Effector memory CD8-positive, alpha-beta T cell (primary cell): ENCODE measurements at regions not wholly inside any gene's neighbourhood (a gene's known extent, or its start where the extent isn't known, plus 50 kb on each side); places are given as distances from the start of the nearest gene placed in this dataset.

Source experiments
- ATAC-seq: fragments of 150-1000 bp; cut with Tn5 transposase; replicated peaks from 2 replicates; pipeline ENCODE4 v1.10.0; 2021; ENCODE audit warnings: mild to moderate bottlenecking, moderate library complexity
- DNase-seq, 3 experiments: peaks; one replicate each; pipeline ENCODE4 v3.0.0; 2021
- H3K27ac Mint-ChIP-seq, 2 donors: one replicate each; pipeline ENCODE4 v1.8.0; 2022; ENCODE audit warnings: mild to moderate bottlenecking in 2 of 2, mixed read lengths in 2 of 2, moderate library complexity in 2 of 2
- H3K27me3 Mint-ChIP-seq, 2 donors: one replicate each; pipeline ENCODE4 v1.8.0; 2022; ENCODE audit warnings: mixed read lengths in 2 of 2
- H3K36me3 Mint-ChIP-seq: one replicate; pipeline ENCODE4 v1.8.0; 2022; ENCODE audit warnings: mild to moderate bottlenecking, moderate library complexity, mixed read lengths; ENCODE audit not compliant: insufficient read depth
- H3K4me1 Mint-ChIP-seq, 2 donors: one replicate each; pipeline ENCODE4 v1.8.0; 2022; ENCODE audit warnings: low read depth in 2 of 2, mixed read lengths in 2 of 2
- H3K4me3 Mint-ChIP-seq, 2 donors: one replicate each; pipeline ENCODE4 v1.8.0; 2022; ENCODE audit warnings: mild to moderate bottlenecking in 2 of 2, mixed read lengths in 2 of 2, moderate library complexity in 2 of 2
- H3K9me3 Mint-ChIP-seq, 2 donors: one replicate each; pipeline ENCODE4 v1.8.0; 2022; ENCODE audit warnings: mixed read lengths in 2 of 2

DNA sequence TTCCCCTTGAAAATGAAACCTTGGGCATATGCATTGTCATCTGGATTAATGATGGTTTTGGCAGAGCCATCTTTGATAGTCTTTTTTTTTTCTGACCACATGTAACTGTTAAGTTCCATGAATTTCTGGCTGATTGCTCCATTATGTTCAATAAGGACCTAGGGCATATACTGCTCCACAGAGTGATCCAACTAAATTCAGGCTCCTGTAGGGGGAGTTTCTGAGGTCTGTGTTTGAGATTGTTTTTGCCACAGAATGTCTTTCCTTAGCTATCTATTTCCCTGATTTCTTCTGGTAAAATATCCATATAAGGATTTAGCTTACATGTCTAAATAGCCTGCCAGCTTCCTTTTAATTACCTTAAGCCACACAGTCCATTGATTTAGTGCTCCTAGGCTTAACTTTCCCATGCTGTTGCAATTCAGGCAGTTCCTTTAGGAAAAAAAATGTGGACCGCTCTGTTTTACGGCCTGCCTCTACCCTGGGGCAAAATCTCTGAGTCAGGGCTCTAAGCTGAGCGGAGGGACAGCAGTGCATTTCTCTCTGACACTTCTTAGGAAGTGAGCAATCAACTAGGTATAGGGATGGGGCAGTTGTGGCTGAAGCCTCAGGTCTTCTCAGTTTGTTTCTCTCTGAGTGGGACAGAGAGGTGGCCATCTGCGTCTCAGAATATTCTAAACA is 796.2 kb downstream of the NR2F2 start:
- DNase-seq (no peak), ATAC-seq (no peak)
- Mint-ChIP-seq H3K36me3 (no peaks in the 10 kb centered on the region), H3K27me3 (no peaks in the 10 kb centered on the region), H3K4me3 (no peak overlapping the region), H3K9me3 (peaks cover 4 to 8% of the 10 kb centered on the region in 2 donors), H3K4me1 (no peaks in the 10 kb centered on the region), H3K27ac (no peak overlapping the region)

DNA sequence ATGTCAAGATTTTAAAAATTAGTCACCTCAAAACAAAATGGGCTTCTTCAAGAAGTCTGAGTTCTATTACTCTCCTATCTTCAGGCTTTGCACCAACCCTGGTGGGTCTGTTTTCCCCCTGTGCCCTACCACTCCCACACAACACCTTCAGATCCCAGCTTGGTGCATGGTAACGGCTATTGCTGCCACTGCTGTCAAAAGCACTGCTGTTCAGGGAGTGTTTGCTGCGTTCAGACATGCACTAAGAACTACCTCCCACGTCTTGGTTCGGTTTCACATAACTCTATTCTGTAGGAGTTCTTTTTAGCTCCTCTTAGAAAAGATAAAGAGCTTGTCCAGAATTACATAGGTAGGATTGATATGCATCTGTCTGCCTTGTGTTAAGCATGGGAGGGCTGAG is 799.2 kb downstream of the NR2F2 start:
- Mint-ChIP-seq H3K4me1 (no peaks in the 10 kb centered on the region), H3K27me3 (no peaks in the 10 kb centered on the region), H3K27ac (no peak overlapping the region), H3K36me3 (no peaks in the 10 kb centered on the region), H3K9me3 (peaks cover 12 to 22% of the 10 kb centered on the region in 2 donors), H3K4me3 (no peak overlapping the region)
- DNase-seq (no peak), ATAC-seq (no peak)

DNA sequence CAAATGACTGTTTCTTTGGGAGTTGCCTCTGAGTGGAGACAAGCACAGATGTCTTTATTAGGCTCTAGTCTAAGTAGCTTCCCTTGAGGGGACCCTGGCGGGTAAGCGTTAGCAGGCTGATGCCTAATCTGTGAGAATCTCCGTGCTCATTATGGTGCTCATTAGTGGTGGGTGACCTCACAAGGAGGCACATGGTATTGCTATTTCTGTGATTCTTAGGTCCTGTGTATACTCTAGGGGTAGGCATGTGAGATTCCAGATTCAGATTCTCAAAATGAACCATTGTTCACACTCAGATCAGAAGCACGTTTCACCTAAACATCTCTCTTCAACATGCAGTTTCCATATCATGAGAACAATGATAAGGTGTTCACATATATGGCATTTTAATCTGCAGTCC is 809.7 kb downstream of the NR2F2 start:
- Mint-ChIP-seq H3K4me3 (no peak overlapping the region), H3K27ac (no peak overlapping the region), H3K4me1 (no peaks in the 10 kb centered on the region), H3K36me3 (no peaks in the 10 kb centered on the region), H3K27me3 (no peaks in the 10 kb centered on the region), H3K9me3 (peaks cover 2 to 23% of the 10 kb centered on the region in 2 donors)
- no peak for ATAC-seq
- DNase-seq = no peak

DNA sequence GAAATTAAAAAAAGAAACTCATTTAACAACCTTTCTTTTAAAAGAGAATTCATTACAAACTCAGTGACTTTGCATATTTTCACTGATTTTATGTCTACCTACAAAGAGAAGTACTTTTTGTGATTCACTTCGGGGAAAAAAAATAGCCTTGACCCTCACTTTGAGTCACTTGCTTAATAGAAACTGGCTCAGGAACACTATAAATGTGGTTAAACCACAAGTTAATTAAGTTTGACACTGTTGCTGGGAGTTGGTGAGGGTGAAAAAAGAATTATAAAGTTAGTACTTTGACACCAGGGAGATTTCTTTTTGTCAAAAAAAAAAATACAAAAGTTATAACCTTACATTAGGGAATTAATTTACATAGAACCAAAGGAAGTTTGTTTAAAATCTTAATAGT is 810.9 kb downstream of the NR2F2 start:
- Mint-ChIP-seq H3K9me3 (peaks cover 0 to 17% of the 10 kb centered on the region in 2 donors), H3K36me3 (no peaks in the 10 kb centered on the region), H3K4me3 (no peak overlapping the region), H3K27me3 (no peaks in the 10 kb centered on the region), H3K27ac (no peak overlapping the region), H3K4me1 (no peaks in the 10 kb centered on the region)
- DNase-seq (no peak), ATAC-seq (no peak)

DNA sequence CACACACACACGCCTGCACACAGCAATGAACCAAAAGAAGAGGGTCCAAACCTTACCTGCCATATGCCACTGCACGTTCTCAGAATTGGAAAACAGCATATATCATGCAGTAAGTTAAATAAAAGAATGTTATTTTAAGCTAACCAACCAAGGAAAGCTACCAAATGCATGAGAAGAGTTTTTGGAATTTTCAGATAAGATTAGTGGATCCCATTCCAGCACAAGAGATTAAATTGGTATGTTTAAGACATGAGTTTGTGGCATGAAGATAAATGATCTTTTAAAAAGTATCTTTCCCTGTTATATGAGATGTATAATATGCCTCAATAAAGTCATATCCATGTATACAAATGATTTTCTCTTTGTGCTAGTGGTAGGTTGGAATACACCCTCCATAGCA is 811.4 kb downstream of the NR2F2 start:
- no peaks in the 10 kb centered on the region for H3K27me3 Mint-ChIP-seq
- no peaks in the 10 kb centered on the region for H3K4me1 Mint-ChIP-seq
- no peak overlapping the region for H3K27ac Mint-ChIP-seq
- H3K36me3 Mint-ChIP-seq = no peaks in the 10 kb centered on the region
- no peak for ATAC-seq
- H3K4me3 Mint-ChIP-seq = no peak overlapping the region
- peaks cover 0 to 16% of the 10 kb centered on the region in 2 donors for H3K9me3 Mint-ChIP-seq
- DNase-seq = no peak

DNA sequence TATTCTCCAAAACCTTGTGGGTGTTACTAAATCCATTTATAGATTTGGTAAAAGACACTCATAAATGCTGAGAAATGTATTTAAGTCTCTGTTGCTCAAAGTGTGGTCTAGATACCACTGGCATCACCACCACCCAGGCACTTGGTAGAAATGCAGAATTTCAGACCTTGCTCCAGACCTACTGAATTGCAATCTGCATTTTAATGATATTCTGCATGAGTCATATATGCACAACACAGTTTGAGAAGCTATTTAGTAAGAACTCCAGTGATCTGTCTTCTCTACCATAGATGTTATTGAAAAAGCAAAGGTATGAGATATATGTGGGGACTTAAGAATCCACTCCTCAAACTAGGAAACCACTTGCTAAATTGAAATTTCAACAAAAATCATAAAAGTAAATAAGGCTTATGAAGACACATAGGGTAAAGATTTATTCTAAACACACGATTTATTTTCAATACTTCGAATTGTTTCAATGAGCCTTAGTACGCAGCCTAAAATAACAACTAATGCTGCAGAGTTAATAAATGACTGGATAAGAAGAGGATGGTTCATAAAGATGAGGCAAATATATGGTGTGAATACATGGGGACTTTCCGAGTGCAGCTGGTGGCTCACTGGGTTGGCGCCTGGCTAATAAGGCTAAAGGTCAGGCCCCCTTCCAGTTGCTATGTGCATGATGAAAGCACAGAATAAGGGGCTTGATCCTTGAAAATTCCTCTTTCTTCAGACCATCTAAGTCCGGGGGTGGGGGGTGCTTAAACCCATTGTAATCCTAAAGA is 813.3 kb downstream of the NR2F2 start:
- ATAC-seq (no peak), DNase-seq (no peak)
- no peaks in the 10 kb centered on the region for H3K4me1 Mint-ChIP-seq
- H3K27me3 Mint-ChIP-seq = no peaks in the 10 kb centered on the region
- H3K4me3 Mint-ChIP-seq = no peak overlapping the region
- H3K9me3 Mint-ChIP-seq = peaks cover 3 to 6% of the 10 kb centered on the region in 2 donors
- H3K27ac Mint-ChIP-seq = no peak overlapping the region
- H3K36me3 Mint-ChIP-seq = no peaks in the 10 kb centered on the region

DNA sequence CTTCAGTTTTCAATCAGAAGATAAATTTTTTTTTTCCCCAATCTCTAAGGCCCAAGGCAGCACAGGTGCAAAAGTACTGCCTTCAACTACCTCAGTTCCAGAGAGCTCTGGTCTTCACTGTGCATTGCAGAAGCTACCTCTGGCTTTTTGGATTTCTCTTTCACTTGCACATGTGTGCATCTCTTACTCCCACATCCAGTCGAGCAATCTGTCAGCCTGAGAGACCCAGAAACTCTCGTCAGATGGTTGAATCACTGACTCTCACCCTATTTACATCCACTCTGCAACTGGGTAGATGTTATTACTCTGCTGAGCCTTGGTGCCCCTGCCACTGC is 813.8 kb downstream of the NR2F2 start:
- Mint-ChIP-seq H3K4me1 (no peaks in the 10 kb centered on the region), H3K36me3 (no peaks in the 10 kb centered on the region), H3K27ac (no peak overlapping the region), H3K9me3 (peaks cover 3 to 6% of the 10 kb centered on the region in 2 donors), H3K4me3 (no peak overlapping the region), H3K27me3 (no peaks in the 10 kb centered on the region)
- no peak for DNase-seq
- no peak for ATAC-seq

DNA sequence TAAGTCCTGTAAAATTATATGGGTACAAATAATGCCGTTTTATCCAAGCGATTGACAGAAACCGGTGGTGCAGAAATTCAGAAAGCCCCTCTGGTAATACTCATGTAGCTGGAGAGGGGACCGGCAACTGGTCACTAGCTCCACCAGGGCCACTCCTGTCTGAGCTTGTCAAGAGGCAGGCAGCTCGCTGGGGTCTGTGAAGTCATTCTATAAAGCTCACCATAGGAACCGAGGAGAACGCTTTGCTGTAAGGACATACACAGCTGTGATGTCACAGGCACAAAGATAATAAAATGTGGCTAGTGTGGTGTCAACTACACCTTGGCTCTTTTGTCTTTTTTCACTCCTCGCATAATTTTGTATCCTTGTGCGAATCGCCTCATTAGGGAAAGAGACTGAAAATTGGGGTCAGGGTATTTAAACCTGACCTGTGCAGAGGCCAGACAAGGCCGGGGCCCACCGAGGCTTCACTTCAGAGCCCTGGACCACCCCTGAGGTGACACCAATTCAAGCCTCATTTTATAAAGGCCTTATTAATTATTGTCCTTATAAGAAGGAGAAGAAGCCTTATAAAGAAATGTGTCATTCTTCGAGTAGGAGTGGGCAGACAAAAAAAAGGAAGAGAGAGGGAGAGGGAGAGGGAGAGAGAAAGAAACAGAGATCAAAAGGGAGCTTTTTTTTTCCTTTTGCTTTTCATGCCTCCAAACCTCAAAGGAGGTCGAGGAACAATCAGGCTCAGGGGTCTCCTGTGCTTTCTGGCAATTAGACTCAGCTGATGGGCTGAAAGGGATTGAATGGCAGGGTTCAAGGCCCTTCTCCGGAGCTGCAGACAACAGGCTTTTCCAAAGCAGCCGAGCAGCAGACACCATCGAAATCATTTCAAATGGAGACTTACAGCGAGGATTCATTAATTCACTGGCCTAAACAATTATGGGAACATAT is 813.3 kb upstream of the ARRDC4 start:
- DNase-seq (no peak), ATAC-seq (no peak)
- H3K4me3 Mint-ChIP-seq = no peak overlapping the region
- H3K27ac Mint-ChIP-seq = no peak overlapping the region
- no peaks in the 10 kb centered on the region for H3K4me1 Mint-ChIP-seq
- H3K27me3 Mint-ChIP-seq = no peaks in the 10 kb centered on the region
- no peaks in the 10 kb centered on the region for H3K36me3 Mint-ChIP-seq
- H3K9me3 Mint-ChIP-seq = peaks cover 5 to 6% of the 10 kb centered on the region in 2 donors

DNA sequence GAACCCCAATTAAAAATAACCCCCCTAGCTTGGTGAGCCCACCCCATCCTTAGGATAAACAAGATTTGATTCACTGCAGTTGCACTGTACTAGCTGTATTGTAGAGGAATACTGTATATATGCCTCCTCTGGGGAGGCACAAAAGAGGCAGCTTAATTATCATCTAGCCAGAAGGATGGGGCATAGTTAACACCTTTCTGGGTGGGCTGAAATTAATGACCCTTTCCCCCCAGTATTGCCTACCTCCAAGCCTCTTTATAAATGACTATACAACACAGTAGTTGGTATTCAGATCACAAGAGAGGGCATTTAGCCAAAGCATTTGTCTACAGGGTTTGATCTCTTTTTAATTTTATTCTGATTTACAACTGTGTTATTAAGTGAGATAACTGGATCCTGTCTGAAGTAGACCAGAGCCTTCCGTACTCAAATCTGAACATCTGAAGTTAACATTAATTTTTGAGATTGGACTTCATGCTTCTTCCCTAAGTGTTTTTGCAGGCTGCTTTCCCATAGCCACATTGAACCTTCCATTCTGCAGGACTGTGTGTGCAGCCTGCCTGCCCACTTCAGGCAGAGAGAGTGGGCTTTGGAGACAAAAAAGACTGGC is 807.0 kb upstream of the ARRDC4 start:
- Mint-ChIP-seq H3K36me3 (no peaks in the 10 kb centered on the region), H3K27me3 (no peaks in the 10 kb centered on the region), H3K4me1 (no peaks in the 10 kb centered on the region), H3K9me3 (peaks cover 0 to 5% of the 10 kb centered on the region in 2 donors), H3K27ac (no peak overlapping the region), H3K4me3 (no peak overlapping the region)
- no peak for DNase-seq
- ATAC-seq = no peak

DNA sequence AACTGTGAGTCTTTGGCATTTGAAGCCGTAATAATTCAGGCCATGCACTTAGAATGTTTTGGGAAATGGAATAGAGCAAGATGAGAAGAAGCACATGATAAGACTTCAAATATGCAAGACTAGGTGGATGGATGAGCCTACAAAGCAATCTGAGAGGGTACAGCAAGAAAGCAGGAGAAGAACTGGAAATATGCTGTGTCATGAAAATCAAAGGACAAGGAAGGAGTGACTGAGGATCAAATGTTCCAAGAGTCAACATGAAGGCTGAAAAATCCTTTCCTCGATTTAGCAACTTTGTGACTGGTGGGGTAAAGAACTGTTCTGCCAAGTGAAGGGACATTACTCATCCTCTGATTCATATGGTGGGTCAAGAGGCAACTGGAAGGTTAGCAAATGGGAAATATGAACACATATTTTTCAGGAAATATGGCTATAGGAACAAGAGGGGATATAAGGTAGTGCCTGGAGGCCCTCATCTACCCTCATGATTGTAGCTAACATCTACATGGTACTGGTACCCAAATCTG is 803.7 kb upstream of the ARRDC4 start:
- H3K9me3 Mint-ChIP-seq = peaks cover 0 to 3% of the 10 kb centered on the region in 2 donors
- ATAC-seq (no peak), DNase-seq (no peak)
- no peaks in the 10 kb centered on the region for H3K27me3 Mint-ChIP-seq
- no peak overlapping the region for H3K27ac Mint-ChIP-seq
- no peaks in the 10 kb centered on the region for H3K36me3 Mint-ChIP-seq
- H3K4me1 Mint-ChIP-seq = no peaks in the 10 kb centered on the region
- H3K4me3 Mint-ChIP-seq = no peak overlapping the region

DNA sequence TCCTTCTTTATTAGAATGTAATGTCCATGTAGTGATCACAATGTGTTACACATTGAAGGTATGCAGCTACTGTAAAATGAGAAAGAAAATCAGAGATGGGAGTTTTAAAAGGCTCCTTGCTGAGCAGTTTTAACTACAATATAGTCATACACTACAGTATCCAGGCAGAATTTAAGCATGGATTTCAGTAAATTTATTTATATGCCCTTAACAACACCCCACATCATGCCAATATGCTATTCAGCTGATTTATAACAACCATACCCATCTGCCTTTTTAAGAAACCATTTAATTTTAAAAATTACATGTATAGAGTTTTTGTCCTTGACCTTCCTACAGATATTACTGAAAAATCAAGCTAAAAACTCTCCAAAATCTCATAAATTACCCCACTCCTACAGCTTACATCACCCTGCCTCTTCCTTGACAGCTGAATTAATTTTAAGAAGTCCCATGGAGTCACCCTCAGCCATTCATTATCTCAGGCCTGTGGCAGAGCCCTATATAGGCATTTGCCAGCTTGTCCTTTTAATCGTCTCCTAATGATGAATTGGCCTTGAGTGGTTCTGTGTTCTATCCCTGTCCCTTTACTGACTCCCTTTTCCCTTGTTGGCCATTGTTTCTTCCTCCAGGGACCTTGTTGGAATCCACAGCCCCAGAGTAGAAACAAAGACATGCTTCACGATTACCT is 797.6 kb upstream of the ARRDC4 start:
- H3K27me3 Mint-ChIP-seq = no peaks in the 10 kb centered on the region
- H3K4me1 Mint-ChIP-seq = no peaks in the 10 kb centered on the region
- ATAC-seq (no peak), DNase-seq (no peak)
- no peak overlapping the region for H3K27ac Mint-ChIP-seq
- H3K4me3 Mint-ChIP-seq = no peak overlapping the region
- no peaks in the 10 kb centered on the region for H3K36me3 Mint-ChIP-seq
- H3K9me3 Mint-ChIP-seq = peaks cover 5 to 6% of the 10 kb centered on the region in 2 donors

DNA sequence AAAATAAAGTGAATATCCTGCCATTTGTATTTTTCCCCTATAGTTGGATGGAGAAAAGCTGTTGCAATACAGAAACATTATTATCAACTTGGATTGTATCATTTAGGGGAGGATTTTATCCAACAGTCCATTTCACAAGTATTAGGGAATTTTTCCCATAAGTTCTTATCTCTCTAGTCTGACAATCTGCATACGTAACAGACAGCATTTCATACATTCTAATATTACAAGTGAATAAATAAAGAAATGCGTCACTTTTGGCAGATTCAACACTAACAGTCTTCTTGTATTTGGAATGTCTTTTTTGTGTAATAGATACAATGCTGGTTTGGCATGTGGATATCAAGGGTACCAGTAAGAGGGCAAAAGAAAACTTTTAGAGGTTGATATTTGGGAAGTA is 795.3 kb upstream of the ARRDC4 start:
- ATAC-seq (no peak), DNase-seq (no peak)
- Mint-ChIP-seq H3K4me3 (no peak overlapping the region), H3K9me3 (peaks cover 5 to 9% of the 10 kb centered on the region in 2 donors), H3K27me3 (no peaks in the 10 kb centered on the region), H3K27ac (no peak overlapping the region), H3K36me3 (no peaks in the 10 kb centered on the region), H3K4me1 (no peaks in the 10 kb centered on the region)
